ENCODE measurements at regions not wholly inside any gene's neighbourhood (a gene's known extent, or its start where the extent isn't known, plus 50 kb on each side); places are given as distances from the start of the nearest gene placed in this dataset.

DNA sequence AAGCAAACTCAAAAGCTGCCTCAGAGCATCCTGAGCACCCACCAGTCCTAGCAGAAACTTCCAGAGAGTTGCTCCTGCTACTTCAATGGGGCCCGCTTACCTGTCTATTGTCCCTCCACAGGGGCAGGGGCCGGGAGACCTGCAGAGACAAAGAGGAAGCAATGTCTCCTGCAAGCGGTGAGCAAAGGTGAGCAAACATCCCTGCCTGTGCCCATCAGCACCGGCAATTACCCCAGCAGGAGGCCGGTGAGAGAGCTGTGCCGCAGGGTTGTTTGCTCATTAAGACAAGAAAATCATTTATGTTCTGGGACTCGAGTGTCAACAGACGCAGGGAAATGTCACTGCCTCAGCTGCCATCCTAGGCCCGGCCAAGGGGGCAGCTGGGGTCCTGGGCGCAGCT lies 53.8 kb upstream of the TARDBP start:
- no peak overlapping the region for H4K91ac ChIP-seq (ENCODE audit: low read length)
- no peak for DNase-seq
- no peak overlapping the region for H2AFZ ChIP-seq (ENCODE audit: low read depth, low read length)
- no peak overlapping the region for H3K4ac ChIP-seq (ENCODE audit: low read depth in 1 of 2, low read length in 2 of 2)
- no peak overlapping the region for H3K14ac ChIP-seq (ENCODE audit: low read length in 2 of 2)
- no peak overlapping the region for H3K4me3 ChIP-seq (ENCODE audit: insufficient read depth in 1 of 2, low read depth in 1 of 2, low read length in 2 of 2)
- no peak overlapping the region for H2BK5ac ChIP-seq (ENCODE audit: low read depth, low read length, poor library complexity, severe bottlenecking)
- H3K79me1 ChIP-seq (replicated peaks; ENCODE audit: low read length, poor library complexity, severe bottlenecking): no peaks in the 10 kb centered on the region
- no peak overlapping the region for H3K23ac ChIP-seq (ENCODE audit: low read length in 2 of 2)
- H3K4me2 ChIP-seq (ENCODE audit: low read length, poor library complexity, severe bottlenecking): no peak overlapping the region
- WGBS: 56% methylated on average over 10 of the region's 10 CpGs
- H3K27ac ChIP-seq (ENCODE audit: low read length, poor library complexity, severe bottlenecking): no peak overlapping the region
- H3K4me1 ChIP-seq (ENCODE audit: control insufficient read depth, insufficient read depth, low read depth, low read length): peaks cover 6% of the 10 kb centered on the region
- no peak overlapping the region for H2AK5ac ChIP-seq (ENCODE audit: low read length, severe bottlenecking)
- no peak overlapping the region for H3K9ac ChIP-seq (ENCODE audit: low read length)
- no peak overlapping the region for H3K18ac ChIP-seq (ENCODE audit: low read depth in 1 of 2, low read length in 2 of 2)
- H4K8ac ChIP-seq (ENCODE audit: low read length): no peak overlapping the region
- H3K9me3 ChIP-seq (ENCODE audit: control insufficient read depth, low read length): peaks cover 4% of the 10 kb centered on the region
- H2BK12ac ChIP-seq (ENCODE audit: low read length in 2 of 2): no peak overlapping the region
- no peaks in the 10 kb centered on the region for H3K36me3 ChIP-seq (ENCODE audit: control insufficient read depth in 1 of 2, insufficient read depth in 2 of 2, low read depth in 1 of 2, low read length in 2 of 2)
- H3K27me3 ChIP-seq (ENCODE audit: control insufficient read depth in 1 of 2, insufficient read depth in 1 of 2, low read length in 2 of 2): peaks cover 28 to 50% of the 10 kb centered on the region in 2 experiments
- H2BK15ac ChIP-seq (ENCODE audit: low read depth, poor library complexity, severe bottlenecking): no peak overlapping the region
- H2BK120ac ChIP-seq (ENCODE audit: low read depth, low read length): no peak overlapping the region

DNA sequence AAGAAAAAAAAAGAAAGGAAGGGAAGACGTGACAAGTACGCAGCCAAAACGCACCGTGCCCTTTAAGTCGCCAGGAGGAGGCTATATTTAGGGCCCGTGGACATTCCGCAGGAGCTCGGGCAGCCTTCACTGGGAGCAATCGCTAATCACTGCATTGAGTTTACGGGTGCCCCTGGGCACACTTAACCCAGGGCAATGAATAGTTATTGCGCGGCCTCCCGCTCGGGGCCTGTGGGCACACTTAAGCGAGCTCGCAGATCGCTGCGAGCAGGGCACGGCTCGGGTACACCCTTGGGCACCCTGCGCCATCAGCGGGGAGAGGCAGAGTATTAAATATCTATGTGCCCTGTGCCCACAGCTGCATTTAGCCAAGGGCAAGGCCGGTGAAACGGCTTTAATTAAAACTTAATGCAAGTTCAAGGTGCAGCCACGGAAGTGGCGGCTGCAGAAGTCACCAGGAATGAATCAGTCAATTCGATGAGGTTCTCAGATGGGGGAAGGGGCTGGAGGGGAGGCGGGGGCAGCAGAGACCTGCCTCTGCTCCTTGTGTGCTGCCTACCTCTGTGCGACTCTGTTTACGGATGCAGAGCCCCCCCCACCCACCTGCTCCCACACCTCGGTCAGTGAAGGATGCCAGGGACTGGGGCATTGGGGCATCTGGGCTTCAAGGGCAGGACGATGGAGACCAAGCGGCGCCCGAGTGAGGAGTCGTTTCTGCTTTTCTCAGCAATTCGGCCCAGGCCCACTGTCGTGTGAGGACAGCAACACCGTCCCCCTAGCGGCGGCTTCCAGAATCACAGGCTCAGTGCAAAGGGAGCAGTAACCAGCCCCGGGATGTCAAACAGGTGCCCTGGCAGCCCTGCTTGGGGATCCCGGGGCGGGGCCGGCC lies 51.8 kb upstream of the TARDBP start:
- H2AFZ ChIP-seq (ENCODE audit: low read depth, low read length): no peak overlapping the region
- no peak overlapping the region for H3K9ac ChIP-seq (ENCODE audit: low read length)
- H3K27ac ChIP-seq (ENCODE audit: low read length, poor library complexity, severe bottlenecking): no peak overlapping the region
- no peak overlapping the region for H2BK120ac ChIP-seq (ENCODE audit: low read depth, low read length)
- H2BK12ac ChIP-seq (ENCODE audit: low read length in 2 of 2): no peak overlapping the region
- no peak overlapping the region for H3K14ac ChIP-seq (ENCODE audit: low read length in 2 of 2)
- H2BK15ac ChIP-seq (ENCODE audit: low read depth, poor library complexity, severe bottlenecking): no peak overlapping the region
- H4K91ac ChIP-seq (ENCODE audit: low read length): no peak overlapping the region
- no peaks in the 10 kb centered on the region for H3K79me1 ChIP-seq (replicated peaks; ENCODE audit: low read length, poor library complexity, severe bottlenecking)
- no peak overlapping the region for H3K4ac ChIP-seq (ENCODE audit: low read depth in 1 of 2, low read length in 2 of 2)
- H3K23ac ChIP-seq (ENCODE audit: low read length in 2 of 2): no peak overlapping the region
- H3K9me3 ChIP-seq (ENCODE audit: control insufficient read depth, low read length): no peaks in the 10 kb centered on the region
- H3K27me3 ChIP-seq (ENCODE audit: control insufficient read depth in 1 of 2, insufficient read depth in 1 of 2, low read length in 2 of 2): peaks cover 39 to 53% of the 10 kb centered on the region in 2 experiments
- H3K36me3 ChIP-seq (ENCODE audit: control insufficient read depth in 1 of 2, insufficient read depth in 2 of 2, low read depth in 1 of 2, low read length in 2 of 2): no peaks in the 10 kb centered on the region
- H3K4me2 ChIP-seq (ENCODE audit: low read length, poor library complexity, severe bottlenecking): no peak overlapping the region
- H2AK5ac ChIP-seq (ENCODE audit: low read length, severe bottlenecking): no peak overlapping the region
- DNase-seq: peak; percentile 71
- no peak overlapping the region for H3K4me3 ChIP-seq (ENCODE audit: insufficient read depth in 1 of 2, low read depth in 1 of 2, low read length in 2 of 2)
- no peak overlapping the region for H4K8ac ChIP-seq (ENCODE audit: low read length)
- no peak overlapping the region for H3K18ac ChIP-seq (ENCODE audit: low read depth in 1 of 2, low read length in 2 of 2)
- WGBS: 55% methylated on average over 42 of the region's 45 CpGs
- peaks cover 8% of the 10 kb centered on the region for H3K4me1 ChIP-seq (ENCODE audit: control insufficient read depth, insufficient read depth, low read depth, low read length)
- no peak overlapping the region for H2BK5ac ChIP-seq (ENCODE audit: low read depth, low read length, poor library complexity, severe bottlenecking)

DNA sequence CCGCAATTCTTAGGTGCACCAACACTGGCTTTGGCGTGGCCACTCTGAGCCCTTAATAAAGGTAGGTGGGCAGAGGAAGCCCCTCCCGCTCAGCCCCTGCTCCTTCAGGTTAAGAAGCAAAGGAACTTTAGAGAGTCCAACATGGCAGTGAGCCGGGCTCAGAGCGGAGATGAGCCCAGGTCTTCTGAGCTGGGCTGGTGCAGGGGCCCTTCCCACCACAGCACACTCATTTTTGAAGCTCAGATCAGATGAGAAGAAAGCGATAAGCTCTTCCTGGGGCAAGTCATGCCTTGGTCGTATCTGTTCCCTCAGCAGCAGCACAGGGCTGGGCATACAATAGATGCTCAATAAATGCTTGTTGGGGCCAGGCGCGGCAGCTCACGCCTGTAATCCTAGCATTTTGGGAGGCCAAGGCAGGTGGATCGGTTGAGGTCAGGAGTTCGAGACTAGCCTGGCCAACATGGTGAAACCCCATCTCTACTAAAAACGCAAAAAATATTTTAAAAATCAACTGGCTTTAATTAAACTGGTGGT lies 51.1 kb upstream of the TARDBP start:
- no peak overlapping the region for H3K14ac ChIP-seq (ENCODE audit: low read length in 2 of 2)
- 67% methylated on average over 13 of the region's 13 CpGs for WGBS
- no peaks in the 10 kb centered on the region for H3K36me3 ChIP-seq (ENCODE audit: control insufficient read depth in 1 of 2, insufficient read depth in 2 of 2, low read depth in 1 of 2, low read length in 2 of 2)
- no peak overlapping the region for H3K9ac ChIP-seq (ENCODE audit: low read length)
- no peak overlapping the region for H2BK120ac ChIP-seq (ENCODE audit: low read depth, low read length)
- no peak overlapping the region for H3K18ac ChIP-seq (ENCODE audit: low read depth in 1 of 2, low read length in 2 of 2)
- H3K4me2 ChIP-seq (ENCODE audit: low read length, poor library complexity, severe bottlenecking): no peak overlapping the region
- no peak overlapping the region for H3K27ac ChIP-seq (ENCODE audit: low read length, poor library complexity, severe bottlenecking)
- H3K23ac ChIP-seq (ENCODE audit: low read length in 2 of 2): no peak overlapping the region
- peaks cover 8% of the 10 kb centered on the region for H3K4me1 ChIP-seq (ENCODE audit: control insufficient read depth, insufficient read depth, low read depth, low read length)
- no peaks in the 10 kb centered on the region for H3K9me3 ChIP-seq (ENCODE audit: control insufficient read depth, low read length)
- no peak overlapping the region for H2BK5ac ChIP-seq (ENCODE audit: low read depth, low read length, poor library complexity, severe bottlenecking)
- no peak overlapping the region for H2BK12ac ChIP-seq (ENCODE audit: low read length in 2 of 2)
- no peaks in the 10 kb centered on the region for H3K79me1 ChIP-seq (replicated peaks; ENCODE audit: low read length, poor library complexity, severe bottlenecking)
- H2AK5ac ChIP-seq (ENCODE audit: low read length, severe bottlenecking): no peak overlapping the region
- H4K8ac ChIP-seq (ENCODE audit: low read length): no peak overlapping the region
- H2AFZ ChIP-seq (ENCODE audit: low read depth, low read length): no peak overlapping the region
- no peak for DNase-seq
- no peak overlapping the region for H3K4me3 ChIP-seq (ENCODE audit: insufficient read depth in 1 of 2, low read depth in 1 of 2, low read length in 2 of 2)
- no peak overlapping the region for H4K91ac ChIP-seq (ENCODE audit: low read length)
- H3K27me3 ChIP-seq (ENCODE audit: control insufficient read depth in 1 of 2, insufficient read depth in 1 of 2, low read length in 2 of 2): peaks cover 45 to 54% of the 10 kb centered on the region in 2 experiments
- H2BK15ac ChIP-seq (ENCODE audit: low read depth, poor library complexity, severe bottlenecking): no peak overlapping the region
- H3K4ac ChIP-seq (ENCODE audit: low read depth in 1 of 2, low read length in 2 of 2): no peak overlapping the region

DNA sequence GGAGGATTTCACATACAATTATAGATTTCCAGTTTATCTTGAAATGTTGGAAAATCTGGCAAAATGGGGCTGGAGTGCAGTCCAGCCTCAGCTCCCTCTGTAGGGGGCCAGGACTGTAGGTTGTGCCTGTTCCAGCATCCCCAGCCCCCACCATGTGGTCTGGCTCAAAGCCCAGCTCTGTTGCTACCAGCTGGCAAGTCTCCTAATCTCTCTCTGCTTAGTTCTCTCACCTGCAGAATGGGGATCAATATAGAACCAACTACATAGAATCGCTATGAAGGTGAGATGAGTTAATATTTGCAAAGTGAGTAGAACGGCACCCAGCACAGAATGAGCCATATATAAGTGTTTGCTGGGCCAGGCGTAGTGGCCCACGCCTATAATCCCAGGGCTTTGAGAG lies 50.0 kb upstream of the TARDBP start:
- Histone ChIP-seq H2BK15ac (ENCODE audit: low read depth, poor library complexity, severe bottlenecking) (no peak overlapping the region), H2AFZ (ENCODE audit: low read depth, low read length) (no peak overlapping the region), H2BK12ac (ENCODE audit: low read length in 2 of 2) (no peak overlapping the region), H3K14ac (ENCODE audit: low read length in 2 of 2) (no peak overlapping the region), H2BK120ac (ENCODE audit: low read depth, low read length) (no peak overlapping the region), H3K4me2 (ENCODE audit: low read length, poor library complexity, severe bottlenecking) (no peak overlapping the region), H3K27ac (ENCODE audit: low read length, poor library complexity, severe bottlenecking) (no peak overlapping the region), H3K4me1 (ENCODE audit: control insufficient read depth, insufficient read depth, low read depth, low read length) (peaks cover 8% of the 10 kb centered on the region), H3K23ac (ENCODE audit: low read length in 2 of 2) (no peak overlapping the region), H4K8ac (ENCODE audit: low read length) (no peak overlapping the region), H3K79me1 (replicated peaks; ENCODE audit: low read length, poor library complexity, severe bottlenecking) (no peaks in the 10 kb centered on the region), H2BK5ac (ENCODE audit: low read depth, low read length, poor library complexity, severe bottlenecking) (no peak overlapping the region), H3K9me3 (ENCODE audit: control insufficient read depth, low read length) (no peaks in the 10 kb centered on the region), H3K18ac (ENCODE audit: low read depth in 1 of 2, low read length in 2 of 2) (no peak overlapping the region), H2AK5ac (ENCODE audit: low read length, severe bottlenecking) (no peak overlapping the region), H3K4me3 (ENCODE audit: insufficient read depth in 1 of 2, low read depth in 1 of 2, low read length in 2 of 2) (no peak overlapping the region), H3K4ac (ENCODE audit: low read depth in 1 of 2, low read length in 2 of 2) (no peak overlapping the region), H3K36me3 (ENCODE audit: control insufficient read depth in 1 of 2, insufficient read depth in 2 of 2, low read depth in 1 of 2, low read length in 2 of 2) (no peaks in the 10 kb centered on the region), H4K91ac (ENCODE audit: low read length) (no peak overlapping the region), H3K9ac (ENCODE audit: low read length) (no peak overlapping the region), H3K27me3 (ENCODE audit: control insufficient read depth in 1 of 2, insufficient read depth in 1 of 2, low read length in 2 of 2) (peaks cover 49% of the 10 kb centered on the region in 2 experiments)
- DNase-seq: no peak
- WGBS: 89% methylated on average over 4 of the region's 4 CpGs
